Hematopoietic multipotent progenitor cell treated with erythropoietin and hydrocortisone succinate and interleukin-3 and kit ligand, for 6 days (in vitro differentiated cells): ENCODE measurements at regions not wholly inside any gene's neighbourhood (a gene's known extent, or its start where the extent isn't known, plus 50 kb on each side); places are given as distances from the start of the nearest gene placed in this dataset.
A peak's percentile ranks its signal among the peaks of the same experiment; 100 is the strongest.
"Not testable (repeated sequence)": the region's sequence is repeated elsewhere in the genome, so short reads cannot be mapped to it uniquely, and the experiment has no call there.

Experiments
- DNase-seq: peaks from one replicate; pipeline ENCODE4 v3.0.0-alpha.2; 2015

GRCh38 chr15:60138397-60138968 lies 134.4 kb downstream of the FOXB1 start:
- DNase-seq: no peak

- no peak for DNase-seq
Measured at GRCh38 chr15:60152386-60152785, 148.3 kb downstream of the FOXB1 start.

GRCh38 chr15:60154764-60155325 lies 150.7 kb downstream of the FOXB1 start:
- DNase-seq: no peak

GRCh38 chr15:60155661-60156060 lies 151.6 kb downstream of the FOXB1 start:
- no peak for DNase-seq

- DNase-seq: no peak
Measured at GRCh38 chr15:60160909-60161308, 156.8 kb downstream of the FOXB1 start.

GRCh38 chr15:60161704-60162103 lies 157.6 kb downstream of the FOXB1 start:
- no peak for DNase-seq

GRCh38 chr15:60162251-60162967 lies 158.3 kb downstream of the FOXB1 start:
- DNase-seq: no peak

GRCh38 chr15:60162968-60163355 lies 158.9 kb downstream of the FOXB1 start:
- no peak for DNase-seq

- DNase-seq: no peak
Measured at GRCh38 chr15:60165111-60165510, 161.0 kb downstream of the FOXB1 start.

- DNase-seq: no peak
Measured at GRCh38 chr15:60172143-60172542, 168.0 kb downstream of the FOXB1 start.

GRCh38 chr15:60179786-60180391 lies 175.8 kb downstream of the FOXB1 start:
- peak; percentile 72 for DNase-seq

- DNase-seq: not testable (repeated sequence)
Measured at GRCh38 chr15:60181957-60182356, 177.8 kb downstream of the FOXB1 start.

GRCh38 chr15:60183366-60183765 lies 179.3 kb downstream of the FOXB1 start:
- no peak for DNase-seq

- DNase-seq: no peak
Measured at GRCh38 chr15:60184579-60184978, 180.5 kb downstream of the FOXB1 start.

GRCh38 chr15:60191016-60191415 lies 186.9 kb downstream of the FOXB1 start:
- DNase-seq: no peak

- no peak for DNase-seq
Measured at GRCh38 chr15:60191821-60192220, 187.7 kb downstream of the FOXB1 start.

- DNase-seq: no peak
Measured at GRCh38 chr15:60195611-60196010, 191.5 kb downstream of the FOXB1 start.

- DNase-seq: no peak
Measured at GRCh38 chr15:60204131-60204885, 193.5 kb downstream of the ANXA2 start.

GRCh38 chr15:60208709-60209108 lies 189.1 kb downstream of the ANXA2 start:
- DNase-seq: no peak

GRCh38 chr15:60212536-60212935 lies 185.2 kb downstream of the ANXA2 start:
- no peak for DNase-seq

GRCh38 chr15:60213377-60214000 lies 184.3 kb downstream of the ANXA2 start:
- DNase-seq: no peak

- no peak for DNase-seq
Measured at GRCh38 chr15:60214201-60214600, 183.6 kb downstream of the ANXA2 start.
